Suprapubic skin (tissue), 4 donors: ENCODE measurements at regions not wholly inside any gene's neighbourhood (a gene's known extent, or its start where the extent isn't known, plus 50 kb on each side); places are given as distances from the start of the nearest gene placed in this dataset.

Source experiments
- CTCF ChIP-seq, 2 donors: fragments of 200-600 bp in 1 of 2; fragments of 450-650 bp in 1 of 2; sonication (generic) in 1 of 2; IDR thresholded peaks; one replicate each; pipeline ENCODE4 v1.5.1; 2016 to 2019; ENCODE audit warnings: antibody characterized with exemption in 2 of 2, mild to moderate bottlenecking in 1 of 2, moderate library complexity in 1 of 2
- EP300 ChIP-seq: sonication (generic); formaldehyde crosslinking; IDR thresholded peaks from one replicate; pipeline ENCODE4 v1.6.1; 2017; ENCODE audit warnings: antibody characterized with exemption
- POLR2A ChIP-seq, 2 donors: fragments of 450-650 bp; IDR thresholded peaks; one replicate each; pipeline ENCODE4 v1.6.1; 2017; ENCODE audit warnings: antibody characterized with exemption in 2 of 2, mild to moderate bottlenecking in 2 of 2, moderate library complexity in 2 of 2
- POLR2AphosphoS5 ChIP-seq, 3 donors: sonication (generic); formaldehyde crosslinking; IDR thresholded peaks; one replicate each; pipeline ENCODE4 v1.6.1; 2017; ENCODE audit warnings: antibody characterized with exemption in 3 of 3

- no peak for TF ChIP-seq POLR2A (IDR thresholded peaks at IDR 0.05)
- no peak for TF ChIP-seq CTCF (IDR thresholded peaks at IDR 0.05)
- no peak for TF ChIP-seq EP300
- no peak for TF ChIP-seq POLR2AphosphoS5 (IDR thresholded peaks at IDR 0.05)
Observed at GRCh38 chr9:85859765-85860164, 81.2 kb upstream of the NAA35 start.
